HG03432 (cell line): ENCODE measurements at regions not wholly inside any gene's neighbourhood (a gene's known extent, or its start where the extent isn't known, plus 50 kb on each side); places are given as distances from the start of the nearest gene placed in this dataset.

ENCODE experiments used
- ATAC-seq: cut with Tn5 transposase; IDR thresholded peaks from one replicate; pipeline ENCODE4 v1.9.1; 2021; ENCODE audit warnings: mild to moderate bottlenecking, moderate library complexity; ENCODE audit not compliant: unreplicated experiment

DNA sequence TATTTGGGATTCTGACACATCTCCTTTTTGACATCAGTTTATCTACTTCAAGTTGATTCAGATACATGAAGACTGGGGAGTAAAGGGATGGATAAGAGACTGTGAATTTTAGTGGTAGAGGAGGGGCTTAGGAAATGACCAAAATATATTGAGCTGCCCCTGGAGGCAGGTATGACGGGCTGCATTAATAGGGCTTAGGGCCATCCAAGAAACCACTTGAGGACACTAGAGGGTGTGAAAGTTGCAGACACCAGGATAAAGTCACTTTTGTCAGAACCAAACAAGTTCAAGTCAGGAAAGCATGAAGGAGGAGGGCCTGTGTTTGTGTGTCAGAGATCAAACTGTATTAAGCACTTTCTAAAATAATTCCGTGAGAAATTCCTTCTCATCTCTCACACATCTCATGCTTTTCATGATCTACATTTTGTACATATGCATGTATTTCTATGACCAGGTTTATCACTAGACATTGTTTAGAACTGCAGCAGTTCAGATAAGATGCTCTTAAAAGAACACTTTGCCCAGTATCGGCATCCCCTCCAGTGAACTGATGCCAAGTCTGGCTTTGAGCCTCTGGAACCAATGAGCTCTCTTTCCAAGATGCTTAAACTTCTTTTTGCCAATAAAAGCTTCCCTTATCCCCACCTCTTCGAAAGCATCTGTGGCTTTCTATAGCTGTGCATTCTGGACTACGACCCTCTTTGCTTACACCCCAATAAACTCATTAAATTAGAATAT lies 136.9 kb downstream of the SLC38A1 start:
- no peak for ATAC-seq

GRCh38 chr12:46127656-46128055 lies 137.3 kb upstream of the SCAF11 start:
- ATAC-seq = no peak

DNA sequence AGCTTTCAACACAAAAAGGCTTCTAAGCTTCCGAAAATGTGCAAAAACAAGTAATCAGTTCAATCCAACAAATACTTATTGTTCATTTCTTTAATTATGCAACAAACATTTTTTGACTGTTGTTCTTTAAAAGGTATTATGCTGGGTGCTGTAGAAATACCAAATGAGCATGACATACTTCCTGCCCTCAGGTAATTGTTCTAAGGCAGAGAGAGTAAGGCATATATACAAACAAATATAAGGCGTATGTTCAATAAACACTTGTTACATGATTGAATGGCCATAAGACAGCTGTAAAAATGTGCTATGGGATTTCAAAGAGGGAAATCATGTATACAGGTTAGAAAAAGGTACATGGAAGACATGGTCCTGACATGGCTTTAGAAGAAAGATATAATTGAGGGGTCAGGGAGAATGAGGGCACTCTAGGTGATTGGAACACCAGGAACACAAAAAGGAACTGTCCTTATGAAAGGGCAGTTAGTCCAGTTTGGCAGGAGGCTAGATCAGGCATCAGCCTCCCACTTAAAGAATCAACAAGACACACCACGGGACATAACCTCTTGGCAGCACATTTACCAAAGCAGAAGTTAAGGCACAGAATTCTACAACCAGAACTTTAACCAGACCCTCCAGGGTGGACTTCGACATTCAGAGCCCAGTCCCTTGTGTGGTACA lies 135.8 kb upstream of the SCAF11 start:
- ATAC-seq = no peak

GRCh38 chr12:46124848-46125619 lies 134.7 kb upstream of the SCAF11 start:
- ATAC-seq = peak; percentile 91

- ATAC-seq = peak; percentile 26
Measured at GRCh38 chr12:46124132-46124847, 133.9 kb upstream of the SCAF11 start.

DNA sequence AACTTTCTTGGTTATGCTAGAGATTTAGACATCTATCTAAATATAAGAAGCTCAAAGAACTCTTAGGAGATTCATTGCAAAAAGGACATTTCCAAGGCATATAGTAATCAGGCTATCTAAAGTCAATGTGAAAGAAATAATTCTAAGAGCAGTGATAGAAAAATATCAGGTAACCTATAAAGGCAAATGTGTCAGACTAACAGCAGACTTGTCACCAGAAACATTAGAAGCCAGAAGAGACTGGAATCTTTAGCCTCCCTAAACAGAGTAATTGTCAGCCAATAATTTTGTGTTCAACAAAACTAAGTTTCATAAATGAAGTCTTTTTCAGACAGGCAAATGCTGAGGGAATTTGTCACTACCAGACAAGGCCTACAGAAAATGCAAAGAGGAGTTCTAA lies 122.0 kb upstream of the SCAF11 start:
- ATAC-seq = no peak

- no peak for ATAC-seq
Measured at GRCh38 chr12:46111715-46112114, 121.3 kb upstream of the SCAF11 start.

- no peak for ATAC-seq
Measured at GRCh38 chr12:46110928-46111699, 120.7 kb upstream of the SCAF11 start.

DNA sequence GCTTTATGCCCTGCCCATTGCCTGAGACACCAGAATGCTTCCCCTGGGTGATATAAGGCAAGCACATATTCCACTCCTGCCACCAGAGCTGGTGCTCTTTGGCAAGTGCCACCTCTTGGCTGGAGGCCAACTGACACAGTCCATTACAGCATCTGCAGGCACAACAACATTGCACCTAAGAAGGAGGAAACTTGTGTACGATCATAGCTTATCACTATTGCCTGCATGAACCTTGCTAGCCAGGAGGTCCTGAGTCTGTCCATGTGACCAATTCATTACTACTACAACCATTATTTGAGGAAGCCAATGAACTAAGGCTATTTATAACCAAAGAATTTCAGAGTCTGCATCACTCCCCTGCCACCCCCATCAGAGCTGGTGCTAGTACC lies 119.8 kb upstream of the SCAF11 start:
- no peak for ATAC-seq

- ATAC-seq = no peak
Measured at GRCh38 chr12:46109343-46110222, 119.2 kb upstream of the SCAF11 start.

DNA sequence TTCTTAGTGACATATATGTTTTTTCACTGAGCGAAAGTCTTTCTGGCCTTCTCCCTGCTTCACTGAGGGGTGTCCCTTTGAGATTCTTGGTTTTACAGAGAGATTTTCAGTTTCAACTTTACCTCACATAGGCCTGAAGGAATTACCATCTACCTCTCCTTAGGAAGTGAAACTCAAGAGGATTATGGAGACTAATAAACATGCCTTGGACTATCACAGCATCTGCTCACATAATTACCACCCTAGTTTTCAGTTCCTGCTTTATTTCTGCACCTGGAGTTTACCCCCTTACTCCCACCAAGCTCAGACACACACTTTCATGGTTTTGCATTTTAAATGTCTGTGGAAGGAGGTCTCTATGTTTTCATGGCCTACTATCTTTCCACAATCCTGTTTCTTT lies 118.3 kb upstream of the SCAF11 start:
- ATAC-seq = peak; percentile 92

DNA sequence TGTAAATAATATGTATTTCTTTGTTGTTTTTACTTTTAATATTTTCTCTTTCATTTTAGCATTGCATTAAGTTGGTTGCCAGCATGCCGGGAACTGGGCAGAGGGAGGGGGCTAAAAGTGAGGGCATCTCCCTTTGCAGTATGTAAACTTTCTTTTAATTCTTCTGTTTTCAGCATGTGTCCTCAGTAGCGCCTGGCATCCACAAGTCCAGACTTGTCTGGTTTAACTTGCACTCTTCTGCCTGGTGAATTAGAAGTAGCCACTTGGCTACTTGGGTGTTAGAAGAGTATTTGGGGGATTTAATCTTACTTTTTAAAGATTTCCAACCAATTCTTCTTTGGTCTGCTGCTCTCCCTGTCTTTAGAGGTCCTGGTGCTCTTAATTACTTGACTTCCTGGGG lies 117.2 kb upstream of the SCAF11 start:
- ATAC-seq = no peak

DNA sequence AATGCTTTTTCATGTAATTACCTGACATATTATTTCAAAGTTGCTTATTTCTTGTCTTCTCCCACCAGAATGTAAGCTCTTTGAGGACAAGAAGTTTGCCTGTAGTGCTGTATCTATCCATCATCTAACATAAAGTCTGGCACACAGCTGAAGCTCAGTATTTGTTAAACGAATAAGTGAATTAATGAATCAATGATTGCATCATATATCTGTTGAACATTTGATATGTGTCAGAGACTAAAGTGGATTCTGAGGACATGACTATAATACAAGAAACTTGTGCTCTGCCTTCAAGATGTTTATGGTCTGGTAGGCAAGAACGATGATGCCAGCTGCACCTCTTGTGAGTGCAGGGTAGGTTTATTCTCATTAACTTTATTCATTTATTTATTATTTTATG lies 115.4 kb upstream of the SCAF11 start:
- ATAC-seq = no peak

GRCh38 chr12:46103559-46104383 lies 113.4 kb upstream of the SCAF11 start:
- no peak for ATAC-seq

- ATAC-seq = no peak
Measured at GRCh38 chr12:46101485-46101869, 111.1 kb upstream of the SCAF11 start.

GRCh38 chr12:46100551-46101484 lies 110.4 kb upstream of the SCAF11 start:
- no peak for ATAC-seq

GRCh38 chr12:46089414-46090162 lies 99.2 kb upstream of the SCAF11 start:
- ATAC-seq = peak; percentile 52
